Panc1 (cell line): ENCODE measurements at regions not wholly inside any gene's neighbourhood (a gene's known extent, or its start where the extent isn't known, plus 50 kb on each side); places are given as distances from the start of the nearest gene placed in this dataset.

Experiments
- ATAC-seq: fragments of 200-7000 bp; cut with Tn5 transposase; 2 replicates; pipeline ENCODE4 v1.9.1; 2020; ENCODE audit warnings: mild to moderate bottlenecking, moderate library complexity
- BruUV-seq: library from RNA; stranded (reverse); fragments of 400-500 nt; replicated peaks from 2 replicates; lab custom pipeline; 2021; lab: Mats Ljungman, UMichigan
- CTCF ChIA-PET: fragments of 300-600 bp; sonication (Branson Sonifier 250); formaldehyde crosslinking; loops from one replicate; lab custom pipeline; 2022; ENCODE audit warnings: antibody characterized with exemption; lab: Charles Lee
- POLR2A ChIA-PET: fragments of 300-600 bp; sonication (Branson Sonifier 250); formaldehyde crosslinking; loops from one replicate; lab custom pipeline; 2022; ENCODE audit warnings: antibody characterized with exemption; lab: Charles Lee
- DNase-seq: peaks from one replicate; pipeline ENCODE4 v3.0.0-alpha.2; 2010; ENCODE audit warnings: low read depth, low spot score
- H3K27ac ChIP-seq: 2 replicates; pipeline ENCODE4 v1.5.1; 2011; ENCODE audit warnings: mild to moderate bottlenecking, low read length, inconsistent platforms
- H3K27me3 ChIP-seq: fragments of 200-500 bp; sonication (Bioruptor generic); 2 replicates; pipeline ENCODE4 v1.6.0; 2014; ENCODE audit warnings: low read length, inconsistent platforms; ENCODE audit not compliant: control insufficient read depth, insufficient read depth
- H3K36me3 ChIP-seq: fragments of 200-500 bp; sonication (Bioruptor generic); 2 replicates; pipeline ENCODE4 v1.5.1; 2014; ENCODE audit warnings: inconsistent platforms, mild to moderate bottlenecking, low read length, moderate library complexity; ENCODE audit not compliant: control insufficient read depth, insufficient read depth
- H3K4me1 ChIP-seq: 2 replicates; pipeline ENCODE4 v1.5.1; 2011; ENCODE audit warnings: inconsistent platforms, mild to moderate bottlenecking, low read length, moderate library complexity; ENCODE audit not compliant: control insufficient read depth, insufficient read depth
- H3K4me3 ChIP-seq, 2 experiments: 2 replicates each; pipeline ENCODE4 v1.5.1; 2011 to 2012; ENCODE audit warnings: low read depth in 2 of 2, low read length in 2 of 2, mild to moderate bottlenecking in 2 of 2, inconsistent platforms in 1 of 2, moderate library complexity in 1 of 2
- H3K9me3 ChIP-seq: fragments of 200-500 bp; sonication (Bioruptor generic); 2 replicates; pipeline ENCODE4 v1.5.1; 2014; ENCODE audit warnings: low read depth, mild to moderate bottlenecking, inconsistent platforms, low read length, moderate library complexity; ENCODE audit not compliant: control insufficient read depth, insufficient read depth
- POLR2AphosphoS5 ChIP-seq: IDR thresholded peaks from 2 replicates; pipeline ENCODE4 v1.6.1; 2012; ENCODE audit warnings: mild to moderate bottlenecking, low read depth, low read length, moderate library complexity
- SIN3A ChIP-seq: IDR thresholded peaks from 2 replicates; pipeline ENCODE4 v1.6.1; 2012; ENCODE audit warnings: low read depth, mild to moderate bottlenecking, low read length, moderate library complexity, borderline replicate concordance; ENCODE audit not compliant: insufficient read depth
- TCF7L2 ChIP-seq: IDR thresholded peaks from 2 replicates; pipeline ENCODE4 v1.6.1; 2011; ENCODE audit warnings: mild to moderate bottlenecking, low read depth, low read length, inconsistent platforms
- in situ Hi-C: cut with HindIII; loops from 2 replicates; pipeline ENCODE4 v1.10.0; 2016; ENCODE audit warnings: low sequenced_read_pairs, low pct_unique_long_range_greater_than_20kb
- intact Hi-C: fragments of 100-400 bp; cut with micrococcal nuclease; formaldehyde crosslinking; loops from one replicate; pipeline ENCODE4 v1.10.0; 2022; ENCODE audit not compliant: unreplicated experiment
- TF ChIP-seq, protein P1 (sequence below), 2 experiments: IDR thresholded peaks; 2 replicates each; pipeline ENCODE4 v1.6.1; 2011 to 2012; ENCODE audit warnings: low read depth in 2 of 2, control low read depth in 1 of 2, low read length in 1 of 2, mild to moderate bottlenecking in 1 of 2, moderate library complexity in 1 of 2; ENCODE audit not compliant: insufficient read depth in 1 of 2
- TF ChIP-seq, protein P2 (sequence below): fragments of 450-650 bp; IDR thresholded peaks from 2 replicates; pipeline ENCODE4 v1.5.1; 2017; ENCODE audit warnings: mild to moderate bottlenecking

DNA sequence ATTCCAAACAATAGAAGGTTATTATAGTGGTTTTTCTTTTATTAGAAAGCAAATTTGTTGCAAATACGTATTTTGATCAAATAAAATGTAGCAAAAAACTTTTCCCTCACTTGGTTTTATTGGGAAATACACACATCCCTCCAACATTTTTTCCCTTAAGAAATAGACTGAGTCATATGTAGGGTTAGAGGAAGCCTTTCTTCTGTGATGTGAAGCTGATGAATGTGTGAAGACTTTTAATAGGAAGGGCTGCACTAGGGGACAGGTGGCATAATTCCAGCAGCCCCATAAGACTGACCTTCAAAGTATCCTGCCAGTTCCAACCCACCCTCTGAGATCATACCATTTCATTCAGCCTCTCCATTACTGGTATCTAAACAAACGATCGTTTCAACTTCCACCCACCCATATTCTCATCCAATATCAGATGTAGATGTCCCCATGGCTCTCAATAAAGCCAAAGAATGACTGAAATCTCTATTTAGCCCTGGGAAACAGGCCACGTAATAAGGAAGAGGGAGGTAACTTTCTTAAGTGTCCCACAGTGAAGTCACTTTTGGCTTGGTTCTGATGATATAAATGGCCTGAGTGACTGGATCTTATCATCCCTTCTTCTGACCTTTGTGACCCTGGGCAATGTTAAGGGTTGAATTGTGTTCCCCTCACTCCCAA is 64.7 kb upstream of the LPAR1 start:
- no peaks in the 10 kb centered on the region for H3K36me3 ChIP-seq
- DNase-seq = no peak
- no peak overlapping the region for H3K27ac ChIP-seq
- no peaks in the 10 kb centered on the region for H3K9me3 ChIP-seq
- no TSS peak for BruUV-seq
- in situ Hi-C loops = no loop called here
- H3K4me1 ChIP-seq = no peaks in the 10 kb centered on the region
- ATAC-seq = no peak
- H3K27me3 ChIP-seq = no peaks in the 10 kb centered on the region
- H3K4me3 ChIP-seq = no peak overlapping the region
- POLR2A ChIA-PET = no interaction called here
- TF ChIP-seq, protein P1, sequence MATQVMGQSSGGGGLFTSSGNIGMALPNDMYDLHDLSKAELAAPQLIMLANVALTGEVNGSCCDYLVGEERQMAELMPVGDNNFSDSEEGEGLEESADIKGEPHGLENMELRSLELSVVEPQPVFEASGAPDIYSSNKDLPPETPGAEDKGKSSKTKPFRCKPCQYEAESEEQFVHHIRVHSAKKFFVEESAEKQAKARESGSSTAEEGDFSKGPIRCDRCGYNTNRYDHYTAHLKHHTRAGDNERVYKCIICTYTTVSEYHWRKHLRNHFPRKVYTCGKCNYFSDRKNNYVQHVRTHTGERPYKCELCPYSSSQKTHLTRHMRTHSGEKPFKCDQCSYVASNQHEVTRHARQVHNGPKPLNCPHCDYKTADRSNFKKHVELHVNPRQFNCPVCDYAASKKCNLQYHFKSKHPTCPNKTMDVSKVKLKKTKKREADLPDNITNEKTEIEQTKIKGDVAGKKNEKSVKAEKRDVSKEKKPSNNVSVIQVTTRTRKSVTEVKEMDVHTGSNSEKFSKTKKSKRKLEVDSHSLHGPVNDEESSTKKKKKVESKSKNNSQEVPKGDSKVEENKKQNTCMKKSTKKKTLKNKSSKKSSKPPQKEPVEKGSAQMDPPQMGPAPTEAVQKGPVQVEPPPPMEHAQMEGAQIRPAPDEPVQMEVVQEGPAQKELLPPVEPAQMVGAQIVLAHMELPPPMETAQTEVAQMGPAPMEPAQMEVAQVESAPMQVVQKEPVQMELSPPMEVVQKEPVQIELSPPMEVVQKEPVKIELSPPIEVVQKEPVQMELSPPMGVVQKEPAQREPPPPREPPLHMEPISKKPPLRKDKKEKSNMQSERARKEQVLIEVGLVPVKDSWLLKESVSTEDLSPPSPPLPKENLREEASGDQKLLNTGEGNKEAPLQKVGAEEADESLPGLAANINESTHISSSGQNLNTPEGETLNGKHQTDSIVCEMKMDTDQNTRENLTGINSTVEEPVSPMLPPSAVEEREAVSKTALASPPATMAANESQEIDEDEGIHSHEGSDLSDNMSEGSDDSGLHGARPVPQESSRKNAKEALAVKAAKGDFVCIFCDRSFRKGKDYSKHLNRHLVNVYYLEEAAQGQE (IDR thresholded peaks at IDR 0.05; ENCODE audit: insufficient read depth in 1 of 2, low read depth in 2 of 2, low read length in 1 of 2) = no peak
- no peak for TF ChIP-seq TCF7L2
- no peak for TF ChIP-seq POLR2AphosphoS5
- no peak for TF ChIP-seq SIN3A
- TF ChIP-seq, protein P2, sequence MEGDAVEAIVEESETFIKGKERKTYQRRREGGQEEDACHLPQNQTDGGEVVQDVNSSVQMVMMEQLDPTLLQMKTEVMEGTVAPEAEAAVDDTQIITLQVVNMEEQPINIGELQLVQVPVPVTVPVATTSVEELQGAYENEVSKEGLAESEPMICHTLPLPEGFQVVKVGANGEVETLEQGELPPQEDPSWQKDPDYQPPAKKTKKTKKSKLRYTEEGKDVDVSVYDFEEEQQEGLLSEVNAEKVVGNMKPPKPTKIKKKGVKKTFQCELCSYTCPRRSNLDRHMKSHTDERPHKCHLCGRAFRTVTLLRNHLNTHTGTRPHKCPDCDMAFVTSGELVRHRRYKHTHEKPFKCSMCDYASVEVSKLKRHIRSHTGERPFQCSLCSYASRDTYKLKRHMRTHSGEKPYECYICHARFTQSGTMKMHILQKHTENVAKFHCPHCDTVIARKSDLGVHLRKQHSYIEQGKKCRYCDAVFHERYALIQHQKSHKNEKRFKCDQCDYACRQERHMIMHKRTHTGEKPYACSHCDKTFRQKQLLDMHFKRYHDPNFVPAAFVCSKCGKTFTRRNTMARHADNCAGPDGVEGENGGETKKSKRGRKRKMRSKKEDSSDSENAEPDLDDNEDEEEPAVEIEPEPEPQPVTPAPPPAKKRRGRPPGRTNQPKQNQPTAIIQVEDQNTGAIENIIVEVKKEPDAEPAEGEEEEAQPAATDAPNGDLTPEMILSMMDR = no peak
- intact Hi-C loops = no loop called here
- CTCF ChIA-PET = no interaction called here

DNA sequence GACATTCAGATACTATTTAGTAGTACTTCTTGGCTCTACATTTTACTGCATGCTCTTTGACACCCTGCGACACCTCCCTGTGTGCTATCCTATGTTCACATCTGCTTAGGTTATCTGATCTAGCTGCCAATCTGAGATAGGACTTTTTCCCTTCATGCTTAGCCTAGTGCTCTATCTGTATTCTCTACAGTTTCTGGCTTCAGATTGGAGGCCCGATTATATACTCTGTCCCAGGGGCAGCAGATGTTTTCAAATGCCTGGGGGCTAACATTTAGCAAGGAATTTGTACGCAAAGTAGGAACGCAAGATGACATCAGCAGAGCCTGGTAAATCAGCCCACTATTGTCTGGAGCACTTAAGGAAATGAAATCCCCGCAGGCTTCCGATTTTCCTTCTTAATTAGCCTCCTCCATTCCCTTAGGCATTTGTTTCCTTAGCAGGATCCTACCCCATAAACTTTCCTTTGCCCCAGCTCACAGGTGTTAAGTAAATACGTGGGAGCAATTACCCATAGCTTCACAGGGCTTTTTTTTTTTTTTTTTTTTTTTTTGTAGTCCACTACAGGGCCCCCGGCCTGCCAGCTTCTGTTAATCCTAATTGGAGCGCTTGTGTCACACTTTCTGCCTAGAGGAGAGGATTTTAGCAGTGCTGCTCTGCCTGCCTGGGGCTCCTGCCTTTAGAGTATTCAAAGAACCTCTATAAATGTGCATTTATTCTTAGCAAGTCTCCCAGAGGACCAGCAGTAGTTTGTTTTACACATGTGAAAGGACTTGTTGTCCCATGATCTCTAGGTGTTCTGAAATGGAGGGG is 61.1 kb upstream of the LPAR1 start:
- CTCF ChIA-PET = no interaction called here
- intact Hi-C loops = no loop called here

More for the DNA sequence above, 61.1 kb upstream of the LPAR1 start:
- in situ Hi-C loops = no loop called here
- Histone ChIP-seq H3K4me3 (no peak overlapping the region), H3K27me3 (no peaks in the 10 kb centered on the region), H3K9me3 (no peaks in the 10 kb centered on the region), H3K4me1 (no peaks in the 10 kb centered on the region), H3K36me3 (no peaks in the 10 kb centered on the region), H3K27ac (no peak overlapping the region)
- POLR2A ChIA-PET = interaction anchor here (0.6 kb wide), 1 partner anchor 74 kb away, joined by 10 read pairs; no protein-coding TSS in a partner anchor
- DNase-seq (no peak), ATAC-seq (no peak)
- TF ChIP-seq POLR2AphosphoS5 = no peak
- TF ChIP-seq TCF7L2 = no peak
- TF ChIP-seq, protein P1 (IDR thresholded peaks at IDR 0.05; ENCODE audit: insufficient read depth in 1 of 2, low read depth in 2 of 2, low read length in 1 of 2) = no peak
- TF ChIP-seq, protein P2 = no peak
- no peak for TF ChIP-seq SIN3A
- no TSS peak for BruUV-seq
